Esophagus muscularis mucosa (tissue), 4 donors: ENCODE measurements at regions not wholly inside any gene's neighbourhood (a gene's known extent, or its start where the extent isn't known, plus 50 kb on each side); places are given as distances from the start of the nearest gene placed in this dataset.
A peak's percentile ranks its signal among the peaks of the same experiment; 100 is the strongest.
"Not testable (repeated sequence)": the region's sequence is repeated elsewhere in the genome, so short reads cannot be mapped to it uniquely, and the experiment has no call there.

Experiments
- DNase-seq: peaks from one replicate; pipeline ENCODE4 v3.0.0-alpha.2; 2017; ENCODE audit errors: extremely low spot score
- H3K27ac ChIP-seq, 4 donors: fragments of 200-600 bp; sonication (generic); replicated peaks in 1 of 4; 1 replicate in 3 of 4; 2 replicates in 1 of 4; pipeline ENCODE4 v1.5.1; 2016 to 2019; ENCODE audit warnings: mild to moderate bottlenecking in 1 of 4
- H3K27me3 ChIP-seq, 4 donors: fragments of 200-600 bp; sonication (generic); one replicate each; pipeline versions ENCODE4 v1.5.1 to v1.6.0; 2016 to 2019
- H3K36me3 ChIP-seq, 4 donors: fragments of 200-600 bp; sonication (generic); one replicate each; pipeline ENCODE4 v1.5.1; 2016 to 2019
- H3K4me1 ChIP-seq, 4 donors: fragments of 200-600 bp; sonication (generic); one replicate each; pipeline ENCODE4 v1.5.1; 2016 to 2019
- H3K4me3 ChIP-seq, 4 donors: fragments of 200-600 bp; sonication (generic); 1 replicate in 2 of 4; 2 replicates in 2 of 4; pipeline ENCODE4 v1.5.1; 2016 to 2019; ENCODE audit warnings: mild to moderate bottlenecking in 4 of 4, moderate library complexity in 1 of 4
- H3K9me3 ChIP-seq, 4 donors: fragments of 200-600 bp; sonication (generic); 1 replicate in 3 of 4; 2 replicates in 1 of 4; pipeline ENCODE4 v1.5.1; 2016 to 2019
- EP300 ChIP-seq: sonication (generic); formaldehyde crosslinking; IDR thresholded peaks from one replicate; pipeline ENCODE4 v1.6.1; 2017; ENCODE audit warnings: antibody characterized with exemption
- POLR2A ChIP-seq: fragments of 450-650 bp; IDR thresholded peaks from one replicate; pipeline ENCODE4 v1.6.1; 2017; ENCODE audit warnings: antibody characterized with exemption, moderate library complexity, mild to moderate bottlenecking, low read depth
- POLR2AphosphoS5 ChIP-seq, 2 donors: sonication (generic); formaldehyde crosslinking; IDR thresholded peaks; one replicate each; pipeline ENCODE4 v1.6.1; 2017; ENCODE audit warnings: antibody characterized with exemption in 2 of 2
- WGBS: methylation state at CpG from one replicate; pipeline ENCODE4 v1.1.5; 2018; 5-methylcytosine and 5-hydroxymethylcytosine counted together
- intact Hi-C: fragments of 100-400 bp; cut with DNase I; formaldehyde crosslinking; loops from one replicate; pipeline ENCODE4 v1.15.1; 2023
- TF ChIP-seq, protein P1 (sequence below), 3 experiments: fragments of 200-600 bp in 2 of 3; fragments of 450-650 bp in 1 of 3; sonication (generic) in 2 of 3; IDR thresholded peaks; one replicate each; pipeline ENCODE4 v1.5.1; 2017 to 2019; ENCODE audit warnings: antibody characterized with exemption in 3 of 3, mild to moderate bottlenecking in 2 of 3, moderate library complexity in 1 of 3

DNA sequence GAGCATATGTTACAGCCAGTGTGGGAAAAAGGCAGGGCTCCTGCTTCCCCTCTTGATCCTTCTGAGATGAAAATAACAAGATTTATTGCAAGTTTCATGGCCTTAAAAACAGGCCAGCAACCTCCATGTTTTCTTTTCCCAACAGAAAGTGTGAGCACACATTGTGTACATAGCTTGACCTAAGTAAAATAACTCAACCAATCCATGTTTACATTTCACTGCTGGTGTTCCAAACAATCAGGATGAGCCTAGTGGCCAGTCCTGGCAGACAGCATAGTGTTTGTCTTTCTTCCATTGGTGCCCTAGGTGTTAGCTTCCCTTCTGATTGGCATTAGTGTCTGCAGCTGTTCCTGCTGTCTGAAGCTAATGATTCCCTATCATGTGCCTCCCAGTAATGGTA, 847.7 kb downstream of the EPHA3 start:
- peak overlapping the region in 2 of 4 donors; percentile 10 to 31 for H3K27ac ChIP-seq
- intact Hi-C loops: no loop called here
- no peaks in the 10 kb centered on the region for H3K27me3 ChIP-seq
- H3K9me3 ChIP-seq: no peaks in the 10 kb centered on the region
- H3K4me3 ChIP-seq: no peak overlapping the region
- no peak for DNase-seq
- H3K4me1 ChIP-seq: peaks cover 0 to 43% (median 22%) of the 10 kb centered on the region in 4 donors
- TF ChIP-seq POLR2AphosphoS5 (IDR thresholded peaks at IDR 0.05) (no peak), EP300 (no peak), POLR2A (no peak)
- TF ChIP-seq, protein P1, sequence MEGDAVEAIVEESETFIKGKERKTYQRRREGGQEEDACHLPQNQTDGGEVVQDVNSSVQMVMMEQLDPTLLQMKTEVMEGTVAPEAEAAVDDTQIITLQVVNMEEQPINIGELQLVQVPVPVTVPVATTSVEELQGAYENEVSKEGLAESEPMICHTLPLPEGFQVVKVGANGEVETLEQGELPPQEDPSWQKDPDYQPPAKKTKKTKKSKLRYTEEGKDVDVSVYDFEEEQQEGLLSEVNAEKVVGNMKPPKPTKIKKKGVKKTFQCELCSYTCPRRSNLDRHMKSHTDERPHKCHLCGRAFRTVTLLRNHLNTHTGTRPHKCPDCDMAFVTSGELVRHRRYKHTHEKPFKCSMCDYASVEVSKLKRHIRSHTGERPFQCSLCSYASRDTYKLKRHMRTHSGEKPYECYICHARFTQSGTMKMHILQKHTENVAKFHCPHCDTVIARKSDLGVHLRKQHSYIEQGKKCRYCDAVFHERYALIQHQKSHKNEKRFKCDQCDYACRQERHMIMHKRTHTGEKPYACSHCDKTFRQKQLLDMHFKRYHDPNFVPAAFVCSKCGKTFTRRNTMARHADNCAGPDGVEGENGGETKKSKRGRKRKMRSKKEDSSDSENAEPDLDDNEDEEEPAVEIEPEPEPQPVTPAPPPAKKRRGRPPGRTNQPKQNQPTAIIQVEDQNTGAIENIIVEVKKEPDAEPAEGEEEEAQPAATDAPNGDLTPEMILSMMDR (IDR thresholded peaks at IDR 0.05): peak in 1 of 3 experiments; percentile 13
- no peaks in the 10 kb centered on the region for H3K36me3 ChIP-seq

DNA sequence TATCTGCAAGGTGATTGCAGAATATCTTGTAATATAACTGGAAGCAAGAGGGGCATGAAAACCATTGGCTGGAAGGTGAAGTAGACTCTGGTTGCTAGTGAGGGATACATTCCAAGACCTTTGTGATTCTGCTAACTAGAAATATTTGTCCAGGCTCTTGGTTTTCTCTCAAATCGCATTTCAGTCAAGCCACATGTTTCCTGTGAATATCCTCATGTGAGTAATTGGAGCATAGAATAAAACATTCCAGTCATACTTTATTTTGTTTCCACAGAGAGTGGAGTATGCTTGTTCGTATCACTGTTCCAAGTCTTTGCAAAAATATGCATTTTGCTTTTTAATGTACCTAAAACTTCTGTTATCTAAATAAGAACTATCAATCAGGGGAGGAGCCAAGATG, 850.0 kb downstream of the EPHA3 start:
- Histone ChIP-seq H3K4me3 (no peak overlapping the region), H3K36me3 (no peaks in the 10 kb centered on the region), H3K4me1 (peaks cover 0 to 30% (median 22%) of the 10 kb centered on the region in 4 donors), H3K27me3 (no peaks in the 10 kb centered on the region), H3K9me3 (no peaks in the 10 kb centered on the region), H3K27ac (no peak overlapping the region)
- WGBS: 34% methylated on average over 2 of the region's 2 CpGs
- no peak for DNase-seq
- TF ChIP-seq EP300: no peak
- no peak for TF ChIP-seq POLR2AphosphoS5 (IDR thresholded peaks at IDR 0.05)
- TF ChIP-seq POLR2A: no peak
- TF ChIP-seq, protein P1 (IDR thresholded peaks at IDR 0.05): no peak
- intact Hi-C loops: no loop called here

DNA sequence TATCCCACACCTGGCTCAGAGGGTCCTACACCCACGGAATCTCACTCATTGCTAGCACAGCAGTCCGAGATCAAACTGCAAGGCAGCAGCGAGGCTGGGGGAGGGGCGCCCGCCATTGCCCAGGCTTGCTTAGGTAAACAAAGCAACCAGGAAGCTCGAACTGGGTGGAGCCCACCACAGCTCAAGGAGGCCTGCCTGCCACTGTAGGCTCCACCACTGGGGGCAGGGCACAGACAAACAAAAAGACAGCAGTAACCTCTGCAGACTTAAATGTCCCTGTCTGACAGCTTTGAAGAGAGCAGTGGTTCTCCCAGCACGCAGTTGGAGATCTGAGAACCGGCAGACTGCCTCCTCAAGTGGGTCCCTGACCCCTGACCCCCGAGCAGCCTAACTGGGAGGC, 850.7 kb downstream of the EPHA3 start:
- H3K27me3 ChIP-seq, H3K27ac ChIP-seq, H3K9me3 ChIP-seq, intact Hi-C loops, DNase-seq, H3K36me3 ChIP-seq, H3K4me3 ChIP-seq: not testable (repeated sequence)
- H3K4me1 ChIP-seq: peaks cover 0 to 30% (median 22%) of the 10 kb centered on the region in 4 donors
- WGBS: 80% methylated on average over 5 of the region's 9 CpGs

DNA sequence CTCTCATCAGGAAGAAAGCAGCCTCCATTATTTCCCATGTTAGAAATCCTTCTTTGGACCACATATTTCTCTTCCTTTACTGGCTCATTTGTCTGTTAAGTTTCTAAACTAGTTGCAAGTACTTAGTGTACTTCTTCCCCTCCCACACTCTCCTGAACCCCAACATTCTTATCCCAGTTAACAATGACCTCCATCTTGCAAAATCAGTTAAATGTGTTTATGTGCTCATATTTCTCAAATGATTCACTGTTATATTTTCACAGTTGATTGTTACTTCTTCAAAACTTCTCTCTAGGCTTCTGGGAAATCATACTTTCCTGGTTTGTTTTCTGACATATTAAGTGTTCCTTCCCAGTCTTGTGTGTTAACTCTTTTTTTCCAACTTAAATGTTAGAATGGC, 856.9 kb downstream of the EPHA3 start:
- Histone ChIP-seq H3K36me3 (no peaks in the 10 kb centered on the region), H3K9me3 (no peaks in the 10 kb centered on the region), H3K27ac (no peak overlapping the region), H3K4me1 (peaks cover 0 to 5% (median 0%) of the 10 kb centered on the region in 4 donors), H3K4me3 (no peak overlapping the region), H3K27me3 (no peaks in the 10 kb centered on the region)
- DNase-seq: no peak
- intact Hi-C loops: no loop called here
- TF ChIP-seq POLR2A (no peak), EP300 (no peak), POLR2AphosphoS5 (IDR thresholded peaks at IDR 0.05) (no peak)
- TF ChIP-seq, protein P1 (IDR thresholded peaks at IDR 0.05): no peak

DNA sequence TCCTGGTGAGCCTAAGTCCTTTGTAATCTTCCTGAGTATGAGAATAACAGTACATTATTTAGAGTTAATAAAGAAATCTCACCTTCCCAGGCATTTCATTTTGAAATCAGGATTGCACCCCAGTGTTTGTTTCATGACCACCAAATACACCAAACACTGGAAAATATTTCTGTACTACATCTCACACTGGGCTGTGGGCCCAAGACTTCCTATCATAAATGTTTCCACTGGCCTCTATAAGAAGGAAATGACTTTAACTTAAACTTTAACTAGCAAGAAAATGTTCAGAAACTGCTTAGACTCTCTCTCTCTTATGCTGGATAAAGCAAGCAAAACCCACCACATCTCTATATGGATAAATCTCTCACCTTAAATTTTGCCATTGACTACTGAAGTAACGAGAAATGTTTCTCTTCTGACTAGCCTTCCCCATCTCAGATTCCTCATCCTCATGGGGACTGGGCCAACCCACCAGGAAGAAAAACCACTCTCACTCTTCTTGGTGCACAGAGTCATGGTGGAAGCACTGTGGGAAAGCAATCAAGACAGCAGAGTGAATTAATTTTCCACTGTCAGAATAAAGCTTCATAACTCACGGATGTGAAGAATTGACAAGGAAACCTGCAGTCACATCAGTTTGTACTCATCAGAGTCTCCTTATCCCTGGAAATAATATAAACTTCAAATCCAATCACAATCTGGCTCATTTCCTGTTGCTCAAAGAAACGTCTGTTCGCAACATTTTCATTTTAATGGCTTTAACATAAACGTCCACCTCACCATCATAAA, 859.6 kb downstream of the EPHA3 start:
- Histone ChIP-seq H3K9me3 (no peaks in the 10 kb centered on the region), H3K27me3 (no peaks in the 10 kb centered on the region), H3K36me3 (no peaks in the 10 kb centered on the region), H3K4me1 (peaks cover 0 to 5% (median 0%) of the 10 kb centered on the region in 4 donors), H3K27ac (no peak overlapping the region), H3K4me3 (no peak overlapping the region)
- DNase-seq: no peak
- TF ChIP-seq EP300: no peak
- TF ChIP-seq, protein P1 (IDR thresholded peaks at IDR 0.05): no peak
- no peak for TF ChIP-seq POLR2AphosphoS5 (IDR thresholded peaks at IDR 0.05)
- TF ChIP-seq POLR2A: no peak
- intact Hi-C loops: no loop called here
- WGBS: 48% methylated on average over 5 of the region's 5 CpGs
